LNCAP (cell line): ENCODE measurements at regions not wholly inside any gene's neighbourhood (a gene's known extent, or its start where the extent isn't known, plus 50 kb on each side); places are given as distances from the start of the nearest gene placed in this dataset.

Source experiments
- TF ChIP-seq, protein P1 (sequence below): fragments of 450-650 bp; IDR thresholded peaks from 2 replicates; pipeline ENCODE4 v1.5.1; 2017; ENCODE audit warnings: mild to moderate bottlenecking

DNA sequence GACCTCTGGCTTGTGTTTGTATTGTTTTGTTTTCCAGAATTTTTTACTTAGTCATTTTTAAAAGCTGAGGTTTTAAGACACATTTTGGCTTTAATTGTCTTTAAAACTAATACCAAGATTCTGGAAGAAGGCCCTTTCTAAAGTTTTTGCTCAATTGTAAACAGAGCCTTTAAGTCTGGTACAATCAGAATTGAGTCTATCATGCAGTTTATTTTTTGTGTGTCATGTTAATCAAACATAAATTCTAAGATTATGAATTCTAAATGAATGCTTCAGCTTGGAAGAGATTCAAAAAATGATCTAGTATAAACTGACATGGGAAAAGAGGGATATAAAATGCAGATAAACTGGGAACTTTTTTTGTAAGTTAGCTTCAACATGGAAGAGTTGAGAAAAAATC, 882.7 kb downstream of the TLE1 start:
- TF ChIP-seq, protein P1, sequence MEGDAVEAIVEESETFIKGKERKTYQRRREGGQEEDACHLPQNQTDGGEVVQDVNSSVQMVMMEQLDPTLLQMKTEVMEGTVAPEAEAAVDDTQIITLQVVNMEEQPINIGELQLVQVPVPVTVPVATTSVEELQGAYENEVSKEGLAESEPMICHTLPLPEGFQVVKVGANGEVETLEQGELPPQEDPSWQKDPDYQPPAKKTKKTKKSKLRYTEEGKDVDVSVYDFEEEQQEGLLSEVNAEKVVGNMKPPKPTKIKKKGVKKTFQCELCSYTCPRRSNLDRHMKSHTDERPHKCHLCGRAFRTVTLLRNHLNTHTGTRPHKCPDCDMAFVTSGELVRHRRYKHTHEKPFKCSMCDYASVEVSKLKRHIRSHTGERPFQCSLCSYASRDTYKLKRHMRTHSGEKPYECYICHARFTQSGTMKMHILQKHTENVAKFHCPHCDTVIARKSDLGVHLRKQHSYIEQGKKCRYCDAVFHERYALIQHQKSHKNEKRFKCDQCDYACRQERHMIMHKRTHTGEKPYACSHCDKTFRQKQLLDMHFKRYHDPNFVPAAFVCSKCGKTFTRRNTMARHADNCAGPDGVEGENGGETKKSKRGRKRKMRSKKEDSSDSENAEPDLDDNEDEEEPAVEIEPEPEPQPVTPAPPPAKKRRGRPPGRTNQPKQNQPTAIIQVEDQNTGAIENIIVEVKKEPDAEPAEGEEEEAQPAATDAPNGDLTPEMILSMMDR = no peak

DNA sequence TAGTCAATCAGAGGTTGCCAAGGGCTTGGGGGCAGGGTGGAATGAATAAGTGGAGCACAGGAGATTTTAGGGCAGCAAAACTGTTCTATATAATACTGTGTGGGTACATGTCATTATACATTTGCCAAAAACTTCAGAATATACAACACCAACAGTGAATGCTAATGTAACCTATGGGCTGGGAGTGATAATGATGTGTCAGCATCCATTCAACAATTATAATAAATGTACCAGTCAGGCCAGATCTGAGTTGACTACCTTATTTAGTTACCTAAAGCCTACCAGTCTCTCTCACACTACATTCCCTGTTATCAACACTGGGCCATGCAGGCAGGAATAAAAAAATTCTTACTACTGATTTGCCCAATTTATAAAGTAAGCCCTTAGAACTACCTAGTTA, 884.5 kb downstream of the TLE1 start:
- TF ChIP-seq, protein P1 = no peak

DNA sequence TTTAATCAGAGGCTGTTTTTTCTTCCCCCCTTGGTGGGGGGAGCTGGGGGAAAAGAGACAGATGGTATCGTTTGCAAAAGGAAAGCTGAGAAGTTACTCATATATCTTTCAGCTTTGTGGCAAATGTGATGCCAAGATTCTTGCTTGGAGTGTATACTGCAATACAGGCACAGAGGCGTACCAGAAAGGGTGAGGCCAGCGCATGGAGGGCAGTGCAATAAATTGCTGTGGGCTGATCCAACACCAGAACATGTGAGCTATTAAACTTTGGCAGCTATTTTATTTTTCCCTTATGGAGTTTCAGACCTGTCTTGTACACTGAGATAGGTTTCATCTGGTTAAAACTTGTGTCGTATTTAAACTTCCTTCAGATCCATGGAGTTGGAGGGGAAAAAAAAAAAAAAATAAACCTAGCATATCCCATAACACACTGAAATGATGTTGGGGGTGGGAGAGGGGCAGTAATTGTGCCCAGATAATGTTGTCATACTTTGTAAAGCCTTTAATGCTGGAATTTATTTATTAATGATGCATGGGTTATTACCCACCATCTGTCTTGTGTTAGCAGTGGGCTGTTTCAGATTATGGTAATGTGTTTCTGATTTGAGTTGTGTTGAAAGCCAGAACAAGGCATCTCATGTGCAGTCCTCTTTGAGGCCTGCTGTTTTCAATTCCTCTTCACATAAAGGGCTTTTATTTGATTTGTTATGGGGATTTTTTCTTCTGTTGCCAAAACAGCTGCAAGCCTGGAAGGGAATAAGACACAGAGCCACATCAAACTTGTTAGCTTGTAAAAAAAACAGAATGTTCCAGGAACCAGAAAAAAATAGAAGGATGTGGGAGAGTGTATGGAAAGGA, 891.3 kb downstream of the TLE1 start:
- TF ChIP-seq, protein P1 = no peak

DNA sequence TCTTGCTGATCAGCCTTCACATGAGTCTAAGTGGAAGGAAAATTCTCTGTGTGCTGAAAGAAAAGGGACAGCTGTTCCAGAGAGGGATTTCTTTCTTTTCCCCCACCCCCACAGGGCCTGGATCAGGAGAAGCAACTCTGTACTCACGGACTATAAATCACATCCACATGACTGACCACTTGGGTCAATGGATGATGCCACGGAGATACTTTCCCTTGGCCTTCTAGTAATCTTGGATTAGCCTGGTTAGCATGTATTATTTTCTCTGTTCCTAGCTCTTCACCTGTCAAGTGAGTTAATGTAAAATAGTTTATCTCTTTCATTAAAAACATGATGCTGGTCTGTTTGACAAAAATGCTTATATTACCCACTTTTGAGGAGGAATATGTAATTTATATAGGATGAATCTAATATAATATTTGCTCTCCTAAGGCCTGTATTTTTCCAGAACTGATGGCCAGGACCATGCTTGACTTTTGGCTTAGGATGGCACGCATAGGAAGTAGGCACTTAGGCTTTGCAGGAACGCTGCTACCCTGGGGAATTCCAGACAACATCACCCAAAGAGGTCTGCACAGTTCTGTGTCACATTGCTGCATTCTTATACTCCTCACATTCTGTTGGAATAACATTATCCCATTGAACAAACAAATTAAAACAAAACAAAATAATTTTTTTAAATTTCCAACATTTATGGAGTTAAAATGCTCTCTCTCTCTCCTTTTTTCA, 892.1 kb downstream of the TLE1 start:
- TF ChIP-seq, protein P1 = no peak

DNA sequence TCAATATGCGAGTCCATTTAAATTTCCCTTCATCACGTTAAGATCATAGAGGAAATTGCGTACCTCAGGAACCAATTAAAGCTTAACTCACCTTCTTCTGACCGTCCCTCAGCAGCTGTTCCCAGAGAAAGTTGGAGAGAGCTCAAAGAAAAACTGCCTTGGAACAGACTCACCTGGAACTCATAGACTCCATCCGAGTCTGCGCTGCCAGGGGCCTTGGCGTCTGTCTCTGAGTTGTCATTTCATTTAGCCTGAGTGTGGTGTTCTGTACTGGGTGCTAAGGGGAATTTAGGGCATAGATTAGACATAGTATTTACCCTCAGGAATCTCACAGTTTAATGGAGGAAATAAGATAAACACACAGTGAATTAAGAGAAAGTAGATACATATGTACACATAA, 892.7 kb downstream of the TLE1 start:
- TF ChIP-seq, protein P1 = no peak

DNA sequence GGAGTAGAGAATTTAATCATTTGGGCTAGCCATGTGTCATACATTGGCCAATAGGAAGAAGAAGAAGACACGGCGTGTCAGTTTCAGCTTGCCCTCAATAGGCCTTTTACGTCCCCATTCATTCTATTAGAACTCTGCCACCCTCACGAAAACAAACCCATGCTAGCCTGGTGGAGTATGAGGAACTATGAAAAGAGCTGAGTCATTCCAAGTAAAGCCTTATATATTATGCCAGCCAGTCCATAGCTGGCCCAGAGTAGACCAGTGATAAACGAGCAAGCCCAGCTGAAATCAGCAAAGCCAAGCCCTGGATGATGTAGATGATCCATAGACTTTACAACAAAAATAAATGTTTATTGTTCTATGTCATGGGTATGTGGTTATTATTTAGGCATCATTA, 895.1 kb downstream of the TLE1 start:
- TF ChIP-seq, protein P1 = no peak

DNA sequence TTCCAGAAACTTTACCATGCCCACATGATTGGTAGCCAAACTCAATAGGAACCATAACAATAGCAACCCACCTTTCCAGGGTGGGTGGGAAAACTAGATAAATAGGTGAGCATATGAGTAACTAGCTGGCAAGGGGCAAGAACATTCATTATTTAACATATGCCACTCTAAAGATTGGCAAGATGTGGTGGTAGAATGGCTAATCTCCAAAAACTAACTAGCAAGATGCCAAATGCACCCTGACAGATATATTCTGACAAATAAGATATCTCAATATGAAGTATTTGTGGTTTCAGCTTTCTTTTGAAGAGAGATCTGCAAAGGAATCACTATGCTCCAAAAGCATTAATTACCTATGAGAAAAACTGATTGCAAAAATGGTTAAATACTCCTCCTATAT, 895.6 kb downstream of the TLE1 start:
- TF ChIP-seq, protein P1 = no peak
